IPS DF 4.7 (cell line): ENCODE measurements at regions not wholly inside any gene's neighbourhood (a gene's known extent, or its start where the extent isn't known, plus 50 kb on each side); places are given as distances from the start of the nearest gene placed in this dataset.

Experiments used
- DNase-seq: peaks from one replicate; pipeline ENCODE4 v3.0.0-alpha.2; 2013; ENCODE audit warnings: low spot score; ENCODE audit errors: extremely low read depth

DNA sequence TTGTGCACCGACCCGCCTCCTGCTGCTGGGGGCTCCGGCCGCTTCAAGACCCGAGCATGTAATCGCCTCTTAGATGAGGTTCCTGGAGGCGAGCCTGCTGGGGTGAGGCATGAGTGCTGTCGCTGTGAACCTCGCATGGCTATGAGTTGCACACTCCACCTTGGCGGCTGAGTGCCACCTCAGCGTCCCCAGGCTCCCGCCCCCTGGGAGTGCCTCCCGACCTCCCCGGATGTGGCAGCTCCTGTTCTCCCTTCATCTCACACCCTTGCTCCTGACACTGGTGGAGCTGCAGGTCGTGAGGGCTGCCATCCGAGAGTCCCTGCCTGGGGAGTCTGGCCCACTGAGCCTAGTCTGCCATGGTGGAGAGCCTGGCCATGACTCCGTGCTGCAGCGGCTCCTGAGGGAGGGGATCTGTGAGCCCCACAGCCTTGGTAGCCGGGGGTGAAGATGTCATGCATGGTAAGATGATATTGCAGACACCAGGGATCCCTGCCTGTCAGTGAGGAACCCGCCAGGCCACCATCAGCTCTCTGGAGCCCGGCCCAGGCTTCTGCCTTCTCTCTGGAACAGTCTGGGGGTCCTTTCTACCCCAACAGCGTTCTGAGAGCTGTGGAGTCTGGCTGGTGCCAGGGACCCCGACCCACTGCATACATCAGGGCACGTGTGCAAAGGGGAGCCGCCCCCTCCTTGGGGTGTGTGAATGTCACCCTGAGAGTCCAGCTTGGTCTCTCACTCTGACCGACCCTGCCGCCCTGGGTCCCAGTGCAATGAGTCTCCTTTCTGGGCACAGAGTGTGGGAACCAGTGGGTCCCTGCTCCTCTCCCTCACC, 61.6 kb upstream of the HS6ST1 start:
- DNase-seq = no peak

DNA sequence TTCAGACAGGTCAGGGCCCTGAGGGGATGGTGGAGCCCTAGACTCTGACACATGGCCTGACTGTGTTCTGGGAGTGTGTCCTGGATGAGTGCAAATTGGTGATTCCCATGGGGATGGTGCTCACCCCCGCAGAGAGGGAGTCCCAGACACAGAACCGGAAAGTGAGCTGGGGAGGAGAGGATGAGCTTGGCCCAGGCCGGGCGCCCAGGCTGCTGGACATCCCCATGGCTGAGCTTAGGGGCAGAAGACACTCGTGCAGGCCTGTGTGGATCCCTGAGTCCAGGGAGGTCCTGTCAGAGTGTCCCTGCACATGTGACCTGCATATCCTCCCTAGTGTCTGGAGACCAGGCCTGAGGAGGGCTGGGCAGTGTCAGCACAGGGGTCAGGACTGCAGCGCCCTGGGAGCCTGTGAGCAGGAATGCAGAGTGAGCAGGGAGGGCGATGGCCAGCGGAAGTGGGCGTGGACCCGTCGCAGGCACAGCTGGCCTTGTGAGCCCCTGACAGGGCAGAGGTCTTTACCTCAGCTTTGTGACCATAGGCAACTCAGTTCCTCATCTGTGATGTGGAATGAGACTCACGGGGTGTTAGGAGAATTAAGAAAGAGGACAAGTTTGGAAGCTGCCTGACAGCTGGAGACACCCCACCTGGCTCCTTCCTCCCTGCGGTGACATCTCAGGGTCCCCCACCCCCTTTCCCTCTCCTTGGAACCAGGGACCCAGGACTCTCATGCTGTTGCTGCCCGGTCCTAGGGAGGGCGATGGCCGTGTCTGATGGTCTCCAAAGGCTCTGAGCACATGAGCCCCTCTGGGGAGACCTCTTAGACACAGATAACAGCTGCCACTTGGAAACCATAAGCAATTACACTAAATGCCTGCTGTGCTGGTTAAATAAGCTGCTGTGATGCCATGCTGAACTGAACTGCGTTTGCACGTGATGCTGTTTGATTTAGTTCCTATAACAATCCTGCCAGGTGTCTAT, 62.6 kb upstream of the HS6ST1 start:
- DNase-seq = no peak

DNA sequence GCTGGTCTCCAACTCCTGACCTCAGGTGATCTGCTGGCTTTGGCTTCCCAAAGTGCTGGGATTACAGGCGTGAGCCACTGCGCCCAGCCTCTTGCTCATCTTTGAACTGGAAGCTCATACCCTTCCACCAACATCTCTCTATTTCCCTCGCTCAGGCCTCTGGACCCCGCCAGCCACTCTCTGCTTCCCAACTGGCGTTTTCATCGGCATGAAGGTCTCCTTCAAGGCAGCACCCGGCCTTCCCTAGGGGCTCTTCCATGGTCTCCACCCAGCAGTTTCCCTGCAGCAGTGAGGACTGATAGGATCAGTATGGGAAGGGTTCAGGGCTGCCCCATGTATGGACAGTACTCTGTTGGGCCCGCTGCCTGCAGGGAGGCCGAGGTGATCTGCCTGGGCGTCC, 65.8 kb upstream of the HS6ST1 start:
- no peak for DNase-seq

GRCh38 chr2:128384956-128385355, 66.3 kb upstream of the HS6ST1 start:
- no peak for DNase-seq

- DNase-seq = no peak
Observed at GRCh38 chr2:128385365-128385764, 66.7 kb upstream of the HS6ST1 start.

- no peak for DNase-seq
Observed at GRCh38 chr2:128386066-128386465, 67.4 kb upstream of the HS6ST1 start.

DNA sequence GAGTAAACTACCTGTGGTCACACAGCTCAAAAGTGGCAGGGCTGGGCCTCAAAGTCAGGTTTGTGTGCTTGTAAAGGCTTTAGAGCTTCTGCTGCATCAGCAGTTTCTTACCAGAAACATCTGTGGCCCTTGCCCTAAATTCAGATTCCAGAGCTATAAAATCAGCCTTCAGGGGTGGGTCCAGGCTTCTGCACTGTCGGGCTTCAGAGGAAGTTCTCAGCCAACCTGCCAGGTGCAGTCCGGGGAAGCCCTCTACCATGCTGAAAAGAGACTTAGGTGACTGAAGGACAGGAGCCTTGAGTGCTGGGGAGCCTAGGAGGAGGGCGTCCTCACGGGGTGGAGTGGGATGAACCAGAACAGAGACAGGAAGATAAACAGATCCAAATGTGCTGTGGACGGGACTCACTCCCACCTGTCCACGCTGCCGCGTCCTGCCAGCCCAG, 69.9 kb upstream of the HS6ST1 start:
- no peak for DNase-seq

- DNase-seq = no peak
Observed at GRCh38 chr2:128389388-128390086, 70.9 kb upstream of the HS6ST1 start.

GRCh38 chr2:128390256-128390990, 71.8 kb upstream of the HS6ST1 start:
- DNase-seq = no peak

GRCh38 chr2:128390991-128391630, 72.4 kb upstream of the HS6ST1 start:
- DNase-seq = no peak

DNA sequence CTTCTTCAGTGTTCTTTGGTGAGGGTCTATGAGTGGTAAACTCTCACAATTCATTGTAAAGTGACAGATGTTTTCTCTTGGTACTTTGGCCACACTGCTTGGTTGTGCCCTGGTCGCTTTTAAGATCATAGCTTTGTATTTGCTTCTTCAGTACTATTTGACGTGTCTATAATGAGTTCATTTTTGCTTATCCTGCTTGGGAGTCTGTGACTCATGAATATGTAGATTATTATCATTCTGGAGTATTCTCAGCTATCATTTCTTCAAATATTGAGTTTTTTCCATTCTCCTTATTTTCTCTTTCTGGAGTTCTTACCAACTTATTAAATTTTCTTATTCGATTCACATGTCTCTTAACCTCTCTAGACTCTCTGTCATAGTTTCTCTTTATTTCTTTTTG, 73.0 kb upstream of the HS6ST1 start:
- DNase-seq = no peak

DNA sequence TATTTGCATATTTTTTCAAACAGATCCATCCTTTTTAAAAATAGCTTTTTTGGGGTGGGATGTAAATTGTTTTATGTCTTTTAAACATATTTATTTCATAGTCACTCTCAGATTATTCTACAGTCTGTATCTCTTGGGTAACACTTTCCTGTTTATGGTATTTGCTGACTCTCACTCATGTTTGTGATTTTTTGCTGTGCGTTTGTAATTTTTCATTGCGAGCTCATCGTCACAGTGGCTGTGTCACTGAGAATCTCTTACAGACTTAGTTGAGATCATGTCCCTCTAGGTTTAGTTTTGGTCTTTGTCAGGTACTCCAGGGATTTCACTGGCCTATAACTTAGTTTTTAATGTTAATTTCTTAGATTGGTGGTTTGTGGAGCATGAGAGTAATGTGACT, 73.5 kb upstream of the HS6ST1 start:
- no peak for DNase-seq

DNA sequence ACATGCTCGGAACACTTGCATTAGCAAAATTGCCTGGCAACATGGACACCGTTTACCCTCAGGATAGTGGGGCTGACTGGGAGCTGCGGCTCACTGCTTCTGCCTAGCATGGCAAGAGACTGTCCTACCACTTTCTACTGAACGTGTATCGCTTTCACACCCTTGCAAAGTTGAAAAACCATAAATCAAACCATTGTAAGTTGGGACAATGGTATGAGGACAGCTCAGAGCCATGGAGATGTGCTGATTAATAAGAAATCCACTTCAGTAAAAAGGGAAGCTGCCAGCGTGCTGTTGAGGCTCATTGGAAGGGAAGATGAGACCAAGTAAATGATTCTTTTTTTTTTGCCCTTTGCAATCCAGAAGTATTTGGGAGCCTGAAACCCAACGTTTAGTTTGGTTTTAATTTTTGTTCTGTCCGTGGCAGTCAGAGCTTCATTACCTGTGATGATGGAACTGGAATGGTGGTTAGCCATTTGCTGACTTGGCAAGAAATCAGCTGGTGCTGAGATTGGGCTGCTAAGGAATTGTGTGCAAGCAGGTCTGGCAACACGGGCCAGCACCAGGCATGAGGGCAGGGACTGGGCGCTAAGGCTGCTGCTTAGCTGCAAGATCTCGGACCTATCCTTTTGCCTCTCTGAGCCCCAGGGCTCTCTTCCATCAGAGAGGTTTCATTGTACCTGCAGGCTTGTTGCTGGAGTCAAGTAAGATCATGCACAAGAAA, 75.5 kb upstream of the HS6ST1 start:
- no peak for DNase-seq

- DNase-seq = no peak
Observed at GRCh38 chr2:128395196-128395595, 76.5 kb upstream of the HS6ST1 start.

DNA sequence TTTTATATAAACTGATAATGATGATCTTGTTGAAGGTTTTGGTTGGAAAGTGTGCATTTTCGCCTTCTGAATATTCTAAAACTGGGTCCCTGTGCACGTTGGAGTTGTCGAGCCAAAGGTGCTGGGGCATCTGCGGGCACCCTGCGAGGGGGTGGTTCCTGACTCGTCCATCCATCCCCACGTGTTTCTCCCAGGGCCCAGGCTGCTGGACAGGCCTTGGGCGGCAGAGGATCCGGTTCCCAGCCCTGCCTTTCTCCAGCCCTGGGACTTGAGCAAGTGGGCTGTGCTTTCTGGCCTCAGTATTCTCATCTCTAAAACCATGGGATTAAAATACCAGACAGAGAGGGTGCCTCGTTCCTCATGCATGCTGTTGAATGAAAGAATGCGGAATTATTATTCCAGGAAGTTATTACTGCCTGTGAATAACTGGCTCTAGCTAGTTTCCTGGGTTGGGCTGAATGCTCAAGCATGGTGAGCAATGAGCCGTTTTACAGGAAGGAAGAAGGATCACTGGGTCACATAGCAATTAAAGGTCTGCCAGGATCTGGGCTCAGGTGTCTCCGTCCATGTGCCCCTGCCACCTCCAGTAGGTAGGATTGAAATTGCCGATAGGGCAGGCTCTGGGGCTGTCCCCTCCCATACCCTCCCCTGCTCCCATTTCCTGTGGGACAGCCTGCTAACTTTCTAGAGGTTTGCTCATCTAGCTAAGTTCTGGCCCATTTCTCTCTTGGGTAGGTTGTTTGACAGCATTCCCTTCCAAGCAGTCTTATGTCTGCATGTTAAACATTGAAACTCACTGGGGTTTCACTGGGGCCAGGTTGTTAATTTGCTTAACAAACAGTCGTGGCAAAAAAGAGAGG, 77.2 kb upstream of the HS6ST1 start:
- DNase-seq = no peak

DNA sequence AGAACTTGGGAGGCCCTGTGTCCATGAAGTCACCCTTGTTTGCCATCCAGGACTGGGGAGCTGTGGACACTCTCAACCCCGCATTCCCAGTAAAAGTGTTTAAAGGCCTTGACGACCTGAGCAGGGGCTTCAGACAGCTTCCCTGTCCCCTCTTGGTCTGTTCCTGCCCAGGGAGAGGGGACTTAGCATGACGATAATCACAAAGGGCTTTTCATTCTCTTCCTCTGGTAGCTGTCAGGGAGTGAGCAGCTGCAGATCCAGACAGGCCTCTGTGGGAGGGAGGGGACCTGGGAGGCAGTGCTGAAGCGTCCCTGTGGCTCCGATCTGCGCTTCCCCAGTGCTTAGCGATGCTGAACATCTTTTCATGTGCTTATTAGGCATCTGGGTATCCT, 77.8 kb upstream of the HS6ST1 start:
- DNase-seq = no peak

DNA sequence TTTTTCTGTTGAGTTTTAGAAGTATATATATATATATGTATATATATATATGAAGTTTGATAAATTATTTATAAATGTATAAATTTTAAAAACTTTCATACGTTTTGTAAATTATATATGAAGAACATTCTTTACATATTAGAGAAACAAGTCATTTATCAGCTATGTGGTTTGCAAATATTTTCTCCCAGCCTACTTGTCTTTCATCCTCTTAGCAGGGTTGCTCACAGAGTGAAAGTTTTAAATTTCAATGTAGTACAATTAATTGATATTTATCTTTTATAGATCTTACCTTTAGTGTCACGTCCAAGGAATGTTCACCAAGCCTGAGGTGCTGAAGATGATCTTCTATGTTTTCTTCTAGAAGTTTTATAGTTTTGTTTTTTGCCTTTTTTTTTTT, 78.3 kb upstream of the HS6ST1 start:
- DNase-seq = no peak

- no peak for DNase-seq
Observed at GRCh38 chr2:128399256-128399655, 80.6 kb upstream of the HS6ST1 start.
